ENCODE measurements at regions not wholly inside any gene's neighbourhood (a gene's known extent, or its start where the extent isn't known, plus 50 kb on each side); places are given as distances from the start of the nearest gene placed in this dataset.

DNA sequence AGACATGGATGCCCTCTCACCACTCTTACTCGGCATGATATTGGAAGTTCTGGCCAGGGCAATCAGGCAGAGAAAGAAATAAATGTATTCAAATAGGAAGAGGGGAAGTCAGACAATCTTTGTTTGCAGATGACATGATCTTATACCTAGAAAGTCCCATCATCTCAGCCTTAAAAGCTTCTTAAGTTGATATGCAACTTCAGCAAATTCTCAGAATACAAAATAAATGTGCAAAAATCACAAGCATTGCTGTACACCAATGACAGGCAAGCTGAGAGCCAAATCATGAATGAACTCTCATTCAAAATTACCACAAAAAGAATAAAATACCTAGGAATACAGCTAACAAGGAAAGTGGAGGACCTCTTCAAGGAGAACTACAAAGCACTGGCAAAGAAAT, 2190.4 kb downstream of the MAT2B start:
- no peak for DNase-seq (ENCODE audit: low read depth)
- in situ Hi-C loops (cut with HindIII; ENCODE audit: low sequenced_read_pairs), result no loop called here
- H3K4me3 ChIP-seq (ENCODE audit: low read depth, low read length), result no peak overlapping the region
- TF ChIP-seq, protein P1, sequence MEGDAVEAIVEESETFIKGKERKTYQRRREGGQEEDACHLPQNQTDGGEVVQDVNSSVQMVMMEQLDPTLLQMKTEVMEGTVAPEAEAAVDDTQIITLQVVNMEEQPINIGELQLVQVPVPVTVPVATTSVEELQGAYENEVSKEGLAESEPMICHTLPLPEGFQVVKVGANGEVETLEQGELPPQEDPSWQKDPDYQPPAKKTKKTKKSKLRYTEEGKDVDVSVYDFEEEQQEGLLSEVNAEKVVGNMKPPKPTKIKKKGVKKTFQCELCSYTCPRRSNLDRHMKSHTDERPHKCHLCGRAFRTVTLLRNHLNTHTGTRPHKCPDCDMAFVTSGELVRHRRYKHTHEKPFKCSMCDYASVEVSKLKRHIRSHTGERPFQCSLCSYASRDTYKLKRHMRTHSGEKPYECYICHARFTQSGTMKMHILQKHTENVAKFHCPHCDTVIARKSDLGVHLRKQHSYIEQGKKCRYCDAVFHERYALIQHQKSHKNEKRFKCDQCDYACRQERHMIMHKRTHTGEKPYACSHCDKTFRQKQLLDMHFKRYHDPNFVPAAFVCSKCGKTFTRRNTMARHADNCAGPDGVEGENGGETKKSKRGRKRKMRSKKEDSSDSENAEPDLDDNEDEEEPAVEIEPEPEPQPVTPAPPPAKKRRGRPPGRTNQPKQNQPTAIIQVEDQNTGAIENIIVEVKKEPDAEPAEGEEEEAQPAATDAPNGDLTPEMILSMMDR (IDR thresholded peaks at IDR 0.05; ENCODE audit: low read depth, low read length, missing control alignments), result no peak

DNA sequence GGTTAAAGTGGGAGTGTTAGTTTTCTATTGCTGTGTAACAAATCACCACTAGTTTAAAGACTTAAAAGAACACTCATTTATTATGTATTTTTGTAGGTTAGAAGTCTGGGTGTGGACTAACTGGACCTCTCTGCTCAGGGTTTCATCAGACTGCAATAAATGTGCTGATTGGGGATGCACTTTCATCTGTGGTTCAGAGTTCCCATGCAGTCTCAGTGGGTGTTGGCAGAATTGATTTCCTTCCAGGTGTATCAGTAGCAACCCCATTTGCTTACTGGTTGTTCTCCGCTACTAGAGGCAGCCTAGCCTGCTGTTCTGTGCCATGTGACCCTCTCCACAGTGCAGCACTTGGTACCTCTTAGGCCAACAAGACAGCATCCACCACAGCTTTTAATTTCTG, 2200.5 kb downstream of the MAT2B start:
- no peak overlapping the region for H3K4me3 ChIP-seq (ENCODE audit: low read depth, low read length)
- in situ Hi-C loops (cut with HindIII; ENCODE audit: low sequenced_read_pairs), result no loop called here
- TF ChIP-seq, protein P1 (IDR thresholded peaks at IDR 0.05; ENCODE audit: low read depth, low read length, missing control alignments), result no peak
- no peak for DNase-seq (ENCODE audit: low read depth)

DNA sequence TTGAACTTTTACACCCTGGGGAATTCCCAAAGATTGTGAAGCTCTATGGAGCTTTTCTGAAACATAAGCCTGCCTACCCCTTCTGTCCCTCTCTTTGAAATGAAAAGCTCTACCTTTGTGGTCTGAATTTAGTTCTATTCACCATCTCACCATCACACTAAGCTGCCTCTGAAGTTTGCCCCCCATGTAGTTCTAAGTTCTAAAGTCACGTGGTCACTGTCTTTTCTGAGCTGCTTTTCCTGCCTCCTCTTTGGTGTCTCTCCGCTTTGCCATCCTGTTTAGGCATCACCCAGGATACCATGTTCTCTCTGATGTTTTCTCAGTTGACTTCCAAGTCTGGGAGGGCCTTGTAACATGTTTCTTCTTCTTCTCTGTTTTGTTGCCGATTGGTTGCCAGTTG, 2206.6 kb downstream of the MAT2B start:
- in situ Hi-C loops (cut with HindIII; ENCODE audit: low sequenced_read_pairs), result no loop called here
- no peak overlapping the region for H3K4me3 ChIP-seq (ENCODE audit: low read depth, low read length)
- TF ChIP-seq, protein P1 (IDR thresholded peaks at IDR 0.05; ENCODE audit: low read depth, low read length, missing control alignments), result no peak

DNA sequence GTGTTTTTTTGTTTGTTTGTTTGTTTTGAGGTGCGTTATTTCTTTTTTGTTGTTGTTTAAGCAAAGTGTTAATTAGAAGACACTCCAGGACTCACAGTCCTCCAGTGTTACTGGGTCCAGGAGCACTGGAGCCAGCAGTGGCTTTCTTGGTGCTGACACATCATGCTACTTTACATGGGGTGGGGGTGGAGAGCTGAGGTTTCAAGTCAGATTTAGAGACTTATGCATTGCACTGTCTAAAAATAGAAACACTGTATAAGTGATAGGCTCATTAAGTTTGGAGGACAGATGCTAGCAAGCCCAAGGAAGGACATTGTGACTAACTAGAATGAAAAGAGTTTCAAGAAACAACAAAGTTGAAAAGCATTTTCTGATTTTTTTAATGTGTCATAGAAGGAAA, 2209.2 kb downstream of the MAT2B start:
- H3K4me3 ChIP-seq (ENCODE audit: low read depth, low read length), result no peak overlapping the region
- DNase-seq (ENCODE audit: low read depth), result no peak
- in situ Hi-C loops (cut with HindIII; ENCODE audit: low sequenced_read_pairs), result no loop called here
- TF ChIP-seq, protein P1 (IDR thresholded peaks at IDR 0.05; ENCODE audit: low read depth, low read length, missing control alignments), result no peak

More for the DNA sequence above, 2206.6 kb downstream of the MAT2B start:
- DNase-seq (ENCODE audit: low read depth), result no peak

DNA sequence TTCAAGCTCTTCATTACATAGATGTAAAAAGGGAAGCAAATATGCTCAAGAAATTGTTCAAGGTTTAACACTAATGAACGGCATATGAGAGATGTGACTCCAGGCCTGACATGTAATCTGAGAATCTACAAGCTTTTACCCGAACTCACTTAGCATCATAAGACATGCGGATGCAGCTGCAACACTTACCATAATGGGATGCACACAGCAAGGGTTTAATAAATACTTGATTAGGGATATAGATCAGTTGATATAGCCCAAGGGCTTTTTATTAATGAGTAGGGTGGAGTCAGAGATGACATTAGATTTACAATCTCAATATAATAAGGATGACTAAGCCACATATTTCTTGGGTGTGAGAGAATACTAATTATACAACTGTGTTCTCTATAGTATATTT, 2215.5 kb downstream of the MAT2B start:
- H3K4me3 ChIP-seq (ENCODE audit: low read depth, low read length), result no peak overlapping the region
- TF ChIP-seq, protein P1 (IDR thresholded peaks at IDR 0.05; ENCODE audit: low read depth, low read length, missing control alignments), result no peak
- in situ Hi-C loops (cut with HindIII; ENCODE audit: low sequenced_read_pairs), result no loop called here
- DNase-seq (ENCODE audit: low read depth), result no peak

DNA sequence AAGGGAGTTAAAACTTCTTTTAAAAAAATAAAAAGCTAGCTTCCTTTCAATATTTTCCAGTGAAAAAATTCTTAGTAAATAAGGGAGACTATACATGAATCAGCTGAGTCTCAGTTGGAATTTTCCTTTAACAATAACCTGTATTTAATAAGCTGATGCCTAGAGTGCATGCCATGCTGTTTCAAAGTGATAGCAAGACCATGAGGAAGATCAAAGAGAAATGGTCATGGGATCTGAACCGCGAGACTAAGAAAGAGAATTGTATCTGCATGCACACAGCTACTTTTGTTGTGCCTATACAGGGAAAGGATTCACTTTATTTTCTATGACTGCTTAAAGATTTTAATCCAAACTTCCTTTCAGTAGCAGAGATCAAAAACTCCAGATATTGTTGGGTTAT, 2217.0 kb downstream of the MAT2B start:
- no peak overlapping the region for H3K4me3 ChIP-seq (ENCODE audit: low read depth, low read length)
- in situ Hi-C loops (cut with HindIII; ENCODE audit: low sequenced_read_pairs), result no loop called here
- DNase-seq (ENCODE audit: low read depth), result no peak
- TF ChIP-seq, protein P1 (IDR thresholded peaks at IDR 0.05; ENCODE audit: low read depth, low read length, missing control alignments), result no peak

DNA sequence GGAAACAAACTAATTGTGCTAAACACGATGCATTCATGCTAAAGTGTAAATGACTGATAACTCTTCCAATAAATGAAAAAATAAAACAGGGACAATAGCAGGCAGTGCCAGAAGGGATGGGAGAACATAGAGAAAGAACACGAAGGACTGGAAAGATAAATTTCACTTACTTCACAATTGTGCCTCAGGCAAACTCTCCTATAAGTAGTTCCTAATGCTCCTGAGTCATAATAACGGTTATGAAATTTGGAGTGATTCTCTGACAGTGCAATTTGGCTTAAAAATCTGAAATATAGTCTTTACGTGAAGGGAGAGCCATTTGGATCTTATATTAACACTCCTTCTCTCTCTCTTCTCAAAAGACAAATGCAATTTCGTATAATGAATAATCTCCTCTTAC, 2218.5 kb downstream of the MAT2B start:
- DNase-seq (ENCODE audit: low read depth), result no peak
- H3K4me3 ChIP-seq (ENCODE audit: low read depth, low read length), result no peak overlapping the region
- TF ChIP-seq, protein P1 (IDR thresholded peaks at IDR 0.05; ENCODE audit: low read depth, low read length, missing control alignments), result no peak
- in situ Hi-C loops (cut with HindIII; ENCODE audit: low sequenced_read_pairs), result no loop called here

Measured in astrocyte of the cerebellum (primary cell).